ENCODE measurements at regions not wholly inside any gene's neighbourhood (a gene's known extent, or its start where the extent isn't known, plus 50 kb on each side); places are given as distances from the start of the nearest gene placed in this dataset.

DNA sequence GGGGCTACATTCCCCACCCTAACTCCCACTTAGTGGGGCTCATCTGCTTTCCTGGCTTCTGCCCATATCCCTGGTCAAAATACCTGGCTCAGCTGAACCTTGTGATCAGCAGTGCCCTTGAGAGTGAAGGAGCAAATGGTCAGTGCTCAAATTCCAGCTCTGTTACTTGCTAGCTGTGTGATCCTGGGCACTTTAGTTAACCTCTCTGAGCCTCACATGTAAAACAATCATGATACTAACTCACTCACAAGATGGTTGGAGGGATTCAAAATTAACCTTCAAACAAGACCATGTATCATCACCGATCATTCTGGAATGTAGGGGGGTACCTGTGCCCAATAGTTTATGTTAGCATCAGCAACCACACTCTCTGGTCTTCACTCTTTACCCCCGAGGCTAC, 325.6 kb upstream of the TLE3 start:
- TF ChIP-seq CTCF (IDR thresholded peaks at IDR 0.05), result no peak
- TF ChIP-seq POLR2A (IDR thresholded peaks at IDR 0.05), result no peak
